SH-SY5Y (cell line): ENCODE measurements at regions not wholly inside any gene's neighbourhood (a gene's known extent, or its start where the extent isn't known, plus 50 kb on each side); places are given as distances from the start of the nearest gene placed in this dataset.

Source experiments
- GATA2 ChIP-seq: IDR thresholded peaks from 2 replicates; pipeline ENCODE4 v1.6.1; 2011; ENCODE audit warnings: mild to moderate bottlenecking, low read depth, low read length
- GATA3 ChIP-seq: IDR thresholded peaks from 2 replicates; pipeline ENCODE4 v1.6.1; 2011; ENCODE audit warnings: low read depth, mild to moderate bottlenecking, low read length, moderate library complexity

GRCh38 chr2:128403814-128404708 is 85.4 kb upstream of the HS6ST1 start:
- TF ChIP-seq GATA2 (no peak), GATA3 (no peak)

- no peak for TF ChIP-seq GATA3
- TF ChIP-seq GATA2: no peak
Observed at GRCh38 chr2:128404709-128405466, 86.2 kb upstream of the HS6ST1 start.

GRCh38 chr2:128405467-128405900 is 86.8 kb upstream of the HS6ST1 start:
- TF ChIP-seq GATA2: no peak
- TF ChIP-seq GATA3: no peak

- TF ChIP-seq GATA2 (no peak), GATA3 (no peak)
Observed at GRCh38 chr2:128405981-128406613, 87.4 kb upstream of the HS6ST1 start.

GRCh38 chr2:128406736-128407554 is 88.3 kb upstream of the HS6ST1 start:
- no peak for TF ChIP-seq GATA2
- no peak for TF ChIP-seq GATA3

- no peak for TF ChIP-seq GATA3
- TF ChIP-seq GATA2: no peak
Observed at GRCh38 chr2:128408349-128409305, 90.0 kb upstream of the HS6ST1 start.

GRCh38 chr2:128409326-128410034 is 90.8 kb upstream of the HS6ST1 start:
- no peak for TF ChIP-seq GATA3
- no peak for TF ChIP-seq GATA2

GRCh38 chr2:128410035-128410757 is 91.5 kb upstream of the HS6ST1 start:
- TF ChIP-seq GATA2 (no peak), GATA3 (no peak)

- TF ChIP-seq GATA2 (no peak), GATA3 (no peak)
Observed at GRCh38 chr2:128410758-128411215, 92.1 kb upstream of the HS6ST1 start.

- TF ChIP-seq GATA3 (no peak), GATA2 (no peak)
Observed at GRCh38 chr2:128411431-128411830, 92.8 kb upstream of the HS6ST1 start.

GRCh38 chr2:128412181-128412871 is 93.7 kb upstream of the HS6ST1 start:
- TF ChIP-seq GATA2 (no peak), GATA3 (no peak)
